ENCODE measurements at regions not wholly inside any gene's neighbourhood (a gene's known extent, or its start where the extent isn't known, plus 50 kb on each side); places are given as distances from the start of the nearest gene placed in this dataset.

- DNase-seq (ENCODE audit: low read depth), result no peak
- TF ChIP-seq CTCF (IDR thresholded peaks at IDR 0.05; ENCODE audit: control insufficient read depth, extremely low read depth, insufficient read depth), result no peak
- no peak overlapping the region for H3K4me3 ChIP-seq (ENCODE audit: low read depth, low read length)
These were observed 351.8 kb downstream of the ZNF326 start for GRCh38 chr1:90346757-90347156.

- DNase-seq (ENCODE audit: low read depth), result no peak
- no peak for TF ChIP-seq CTCF (IDR thresholded peaks at IDR 0.05; ENCODE audit: control insufficient read depth, extremely low read depth, insufficient read depth)
- no peak overlapping the region for H3K4me3 ChIP-seq (ENCODE audit: low read depth, low read length)
These were observed 351.4 kb downstream of the ZNF326 start for GRCh38 chr1:90346349-90346748.

- H3K4me3 ChIP-seq (ENCODE audit: low read depth, low read length), result no peak overlapping the region
- no peak for DNase-seq (ENCODE audit: low read depth)
- TF ChIP-seq CTCF (IDR thresholded peaks at IDR 0.05; ENCODE audit: control insufficient read depth, extremely low read depth, insufficient read depth), result no peak
These were observed 350.2 kb downstream of the ZNF326 start for GRCh38 chr1:90344963-90345730.

GRCh38 chr1:90341516-90341915 lies 346.6 kb downstream of the ZNF326 start:
- TF ChIP-seq CTCF (IDR thresholded peaks at IDR 0.05; ENCODE audit: control insufficient read depth, extremely low read depth, insufficient read depth), result no peak
- DNase-seq (ENCODE audit: low read depth), result no peak

GRCh38 chr1:90340606-90341005 lies 345.7 kb downstream of the ZNF326 start:
- no peak overlapping the region for H3K4me3 ChIP-seq (ENCODE audit: low read depth, low read length)
- no peak for TF ChIP-seq CTCF (IDR thresholded peaks at IDR 0.05; ENCODE audit: control insufficient read depth, extremely low read depth, insufficient read depth)
- no peak for DNase-seq (ENCODE audit: low read depth)

More at GRCh38 chr1:90341516-90341915, 346.6 kb downstream of the ZNF326 start:
- H3K4me3 ChIP-seq (ENCODE audit: low read depth, low read length), result no peak overlapping the region

- H3K4me3 ChIP-seq (ENCODE audit: low read depth, low read length), result no peak overlapping the region
- no peak for DNase-seq (ENCODE audit: low read depth)
- no peak for TF ChIP-seq CTCF (IDR thresholded peaks at IDR 0.05; ENCODE audit: control insufficient read depth, extremely low read depth, insufficient read depth)
These were observed 344.9 kb downstream of the ZNF326 start for GRCh38 chr1:90339811-90340210.

Data from LNCaP clone FGC (cell line).